SKM-1 (cell line): ENCODE measurements at regions not wholly inside any gene's neighbourhood (a gene's known extent, or its start where the extent isn't known, plus 50 kb on each side); places are given as distances from the start of the nearest gene placed in this dataset.
"Not testable (repeated sequence)": the region's sequence is repeated elsewhere in the genome, so short reads cannot be mapped to it uniquely, and the experiment has no call there.

Experiments
- DNase-seq: peaks from one replicate; lab custom pipeline; 2025; ENCODE audit not compliant: unreplicated experiment; lab: John Stamatoyannopoulos, UW

GRCh38 chr1:43042773-43043457, 84.2 kb upstream of the SLC2A1 start:
- DNase-seq = no peak

- no peak for DNase-seq
Measured at GRCh38 chr1:43042127-43042526, 83.5 kb upstream of the SLC2A1 start.

- no peak for DNase-seq
Measured at GRCh38 chr1:43041591-43041990, 82.9 kb upstream of the SLC2A1 start.

- no peak for DNase-seq
Measured at GRCh38 chr1:43039228-43040055, 80.8 kb upstream of the SLC2A1 start.

- no peak for DNase-seq
Measured at GRCh38 chr1:43038232-43038935, 79.7 kb upstream of the SLC2A1 start.

GRCh38 chr1:43037466-43037865, 78.8 kb upstream of the SLC2A1 start:
- DNase-seq = no peak

- DNase-seq = no peak
Measured at GRCh38 chr1:43036932-43037331, 78.3 kb upstream of the SLC2A1 start.

GRCh38 chr1:43035821-43036741, 77.4 kb upstream of the SLC2A1 start:
- no peak for DNase-seq

- no peak for DNase-seq
Measured at GRCh38 chr1:43034778-43035177, 76.1 kb upstream of the SLC2A1 start.

- no peak for DNase-seq
Measured at GRCh38 chr1:43034195-43034658, 75.6 kb upstream of the SLC2A1 start.

GRCh38 chr1:43031316-43032203, 72.9 kb upstream of the SLC2A1 start:
- DNase-seq = no peak

GRCh38 chr1:43024905-43025304, 66.2 kb upstream of the SLC2A1 start:
- DNase-seq = no peak

GRCh38 chr1:43021547-43022474, 63.1 kb upstream of the SLC2A1 start:
- no peak for DNase-seq

GRCh38 chr1:43019226-43019625, 60.6 kb upstream of the SLC2A1 start:
- no peak for DNase-seq

- no peak for DNase-seq
Measured at GRCh38 chr1:43018121-43018520, 59.5 kb upstream of the SLC2A1 start.

- no peak for DNase-seq
Measured at GRCh38 chr1:43015269-43015668, 56.6 kb upstream of the SLC2A1 start.

GRCh38 chr1:43014579-43014978, 55.9 kb upstream of the SLC2A1 start:
- not testable (repeated sequence) for DNase-seq

- no peak for DNase-seq
Measured at GRCh38 chr1:43011020-43011419, 52.4 kb upstream of the SLC2A1 start.

- DNase-seq = no peak
Measured at GRCh38 chr1:43009274-43009673, 50.6 kb upstream of the SLC2A1 start.
